Heart left ventricle (tissue), 13 donors: ENCODE measurements at regions not wholly inside any gene's neighbourhood (a gene's known extent, or its start where the extent isn't known, plus 50 kb on each side); places are given as distances from the start of the nearest gene placed in this dataset.

Experiments used
- POLR2A ChIP-seq, 2 donors: fragments of 450-650 bp; IDR thresholded peaks; one replicate each; pipeline ENCODE4 v1.6.1; 2017; ENCODE audit warnings: antibody characterized with exemption in 2 of 2, mild to moderate bottlenecking in 2 of 2, moderate library complexity in 2 of 2
- TF ChIP-seq, protein P1 (sequence below), 12 donors: fragments of 200-600 bp; sonication (generic) in 4 of 12; IDR thresholded peaks; one replicate each; pipeline versions ENCODE4 v1.5.0 to v1.8.0; 2018 to 2022; ENCODE audit warnings: antibody characterized with exemption in 12 of 12, mild to moderate bottlenecking in 5 of 12
- donor health status: ischemic (EF 13 %, LVEDD 7.1; RV severe dilation, severe dysfunction).
- donor health status: DM: no; HTN: yes; CAD: no.
- donor health status: DM: no; HTN: no; CAD: no.
- donor health status: ischemic (EF 25% LVEDD 6.9; RV normal size, moderate dysfunction).
- donor health status: ischemic (EF 25% LVEDD 5.7; RV mildly dilated, moderate dysfunction).
- donor health status: ischemic (EF 35%, LVEDD 5.7; RV mildly dilated, moderate dysfunction).
- donor health status: nonischemic (EF 11% LVEDD 7.7; RV severe dilation, severe dysfunction).
- donor health status: DM: yes; HTN: yes; CAD: no.
- donor health status: PGD.
- donor health status: ischemic (EF 29% LVEDD 5.4; RV normal size, mild dysfunction).
- donor health status: nonischemic (EF 23%, LVEDD 6.1; RV moderate dilation, normal function).

- TF ChIP-seq, protein P1, sequence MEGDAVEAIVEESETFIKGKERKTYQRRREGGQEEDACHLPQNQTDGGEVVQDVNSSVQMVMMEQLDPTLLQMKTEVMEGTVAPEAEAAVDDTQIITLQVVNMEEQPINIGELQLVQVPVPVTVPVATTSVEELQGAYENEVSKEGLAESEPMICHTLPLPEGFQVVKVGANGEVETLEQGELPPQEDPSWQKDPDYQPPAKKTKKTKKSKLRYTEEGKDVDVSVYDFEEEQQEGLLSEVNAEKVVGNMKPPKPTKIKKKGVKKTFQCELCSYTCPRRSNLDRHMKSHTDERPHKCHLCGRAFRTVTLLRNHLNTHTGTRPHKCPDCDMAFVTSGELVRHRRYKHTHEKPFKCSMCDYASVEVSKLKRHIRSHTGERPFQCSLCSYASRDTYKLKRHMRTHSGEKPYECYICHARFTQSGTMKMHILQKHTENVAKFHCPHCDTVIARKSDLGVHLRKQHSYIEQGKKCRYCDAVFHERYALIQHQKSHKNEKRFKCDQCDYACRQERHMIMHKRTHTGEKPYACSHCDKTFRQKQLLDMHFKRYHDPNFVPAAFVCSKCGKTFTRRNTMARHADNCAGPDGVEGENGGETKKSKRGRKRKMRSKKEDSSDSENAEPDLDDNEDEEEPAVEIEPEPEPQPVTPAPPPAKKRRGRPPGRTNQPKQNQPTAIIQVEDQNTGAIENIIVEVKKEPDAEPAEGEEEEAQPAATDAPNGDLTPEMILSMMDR (IDR thresholded peaks at IDR 0.05), result no peak
- TF ChIP-seq POLR2A (IDR thresholded peaks at IDR 0.05), result no peak
Measured at GRCh38 chr10:4243651-4244050, 458.6 kb upstream of the KLF6 start.
